DOHH2 (cell line): ENCODE measurements at regions not wholly inside any gene's neighbourhood (a gene's known extent, or its start where the extent isn't known, plus 50 kb on each side); places are given as distances from the start of the nearest gene placed in this dataset.

ENCODE experiments used
- EZH2phosphoT487 ChIP-seq: fragments of 200-600 bp; sonication (generic); IDR thresholded peaks from 2 replicates; pipeline ENCODE4 v1.6.1; 2017; ENCODE audit warnings: borderline replicate concordance, mild to moderate bottlenecking, antibody characterized with exemption, low read length, moderate library complexity, mixed read lengths
- TF ChIP-seq, protein P1 (sequence below): fragments of 200-600 bp; sonication (generic); IDR thresholded peaks from one replicate; pipeline ENCODE4 v1.5.1; 2014; ENCODE audit warnings: antibody characterized with exemption, mild to moderate bottlenecking, low read depth, low read length; ENCODE audit not compliant: poor library complexity, severe bottlenecking

- TF ChIP-seq, protein P1, sequence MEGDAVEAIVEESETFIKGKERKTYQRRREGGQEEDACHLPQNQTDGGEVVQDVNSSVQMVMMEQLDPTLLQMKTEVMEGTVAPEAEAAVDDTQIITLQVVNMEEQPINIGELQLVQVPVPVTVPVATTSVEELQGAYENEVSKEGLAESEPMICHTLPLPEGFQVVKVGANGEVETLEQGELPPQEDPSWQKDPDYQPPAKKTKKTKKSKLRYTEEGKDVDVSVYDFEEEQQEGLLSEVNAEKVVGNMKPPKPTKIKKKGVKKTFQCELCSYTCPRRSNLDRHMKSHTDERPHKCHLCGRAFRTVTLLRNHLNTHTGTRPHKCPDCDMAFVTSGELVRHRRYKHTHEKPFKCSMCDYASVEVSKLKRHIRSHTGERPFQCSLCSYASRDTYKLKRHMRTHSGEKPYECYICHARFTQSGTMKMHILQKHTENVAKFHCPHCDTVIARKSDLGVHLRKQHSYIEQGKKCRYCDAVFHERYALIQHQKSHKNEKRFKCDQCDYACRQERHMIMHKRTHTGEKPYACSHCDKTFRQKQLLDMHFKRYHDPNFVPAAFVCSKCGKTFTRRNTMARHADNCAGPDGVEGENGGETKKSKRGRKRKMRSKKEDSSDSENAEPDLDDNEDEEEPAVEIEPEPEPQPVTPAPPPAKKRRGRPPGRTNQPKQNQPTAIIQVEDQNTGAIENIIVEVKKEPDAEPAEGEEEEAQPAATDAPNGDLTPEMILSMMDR, result no peak
- no peak for TF ChIP-seq EZH2phosphoT487
Measured at GRCh38 chr2:228793116-228793515, 478.0 kb downstream of the PID1 start.
